Mesendoderm (in vitro differentiated cells): ENCODE measurements at regions not wholly inside any gene's neighbourhood (a gene's known extent, or its start where the extent isn't known, plus 50 kb on each side); places are given as distances from the start of the nearest gene placed in this dataset.

ENCODE experiments used
- DNase-seq: peaks from one replicate; pipeline ENCODE4 v3.0.0; 2013
- H2AK5ac ChIP-seq: 2 replicates; pipeline ENCODE4 v1.6.1; 2013; ENCODE audit warnings: low read length, inconsistent platforms
- H2BK120ac ChIP-seq: 2 replicates; pipeline ENCODE4 v1.6.1; 2013; ENCODE audit warnings: low read depth, mild to moderate bottlenecking, low read length, moderate library complexity, mixed read lengths
- H2BK15ac ChIP-seq: replicated peaks from 2 replicates; pipeline ENCODE4 v1.6.1; 2013; ENCODE audit warnings: low read depth, mild to moderate bottlenecking, moderate library complexity
- H2BK5ac ChIP-seq: 2 replicates; pipeline ENCODE4 v1.6.1; 2013; ENCODE audit warnings: low read length, inconsistent platforms
- H3K18ac ChIP-seq: 2 replicates; pipeline ENCODE4 v1.6.1; 2013; ENCODE audit warnings: mild to moderate bottlenecking, low read length, mixed read lengths
- H3K23ac ChIP-seq: one replicate; pipeline ENCODE4 v1.6.1; 2013; ENCODE audit warnings: low read length
- H3K27ac ChIP-seq: 2 replicates; pipeline ENCODE4 v1.5.1; 2013; ENCODE audit warnings: low read depth, mild to moderate bottlenecking, inconsistent platforms, low read length, moderate library complexity
- H3K27me3 ChIP-seq: 2 replicates; pipeline ENCODE4 v1.6.1; 2013; ENCODE audit warnings: low read length, control low read depth, mild to moderate bottlenecking, inconsistent platforms; ENCODE audit not compliant: insufficient read depth, poor library complexity
- H3K36me3 ChIP-seq: 2 replicates; pipeline ENCODE4 v1.6.1; 2013; ENCODE audit warnings: low read length, inconsistent platforms; ENCODE audit not compliant: control insufficient read depth, insufficient read depth
- H3K4ac ChIP-seq: one replicate; pipeline ENCODE4 v1.6.1; 2013; ENCODE audit warnings: low read depth, mild to moderate bottlenecking, low read length, moderate library complexity
- H3K4me1 ChIP-seq: 2 replicates; pipeline ENCODE4 v1.6.1; 2013; ENCODE audit warnings: low read depth, low read length, inconsistent platforms; ENCODE audit not compliant: control insufficient read depth
- H3K4me2 ChIP-seq: 2 replicates; pipeline ENCODE4 v1.6.1; 2013; ENCODE audit warnings: low read length
- H3K4me3 ChIP-seq: 2 replicates; pipeline ENCODE4 v1.5.1; 2013; ENCODE audit warnings: mild to moderate bottlenecking, low read length
- H3K56ac ChIP-seq: one replicate; pipeline ENCODE4 v1.6.1; 2013; ENCODE audit warnings: low read length
- H3K79me1 ChIP-seq: 2 replicates; pipeline ENCODE4 v1.6.1; 2013; ENCODE audit warnings: low read length, inconsistent platforms
- H3K79me2 ChIP-seq: 2 replicates; pipeline ENCODE4 v1.6.1; 2013; ENCODE audit warnings: mild to moderate bottlenecking, low read length; ENCODE audit not compliant: control insufficient read depth, insufficient read depth
- H3K9ac ChIP-seq: 2 replicates; pipeline ENCODE4 v1.6.1; 2013; ENCODE audit warnings: low read length, inconsistent platforms
- H4K5ac ChIP-seq: one replicate; pipeline ENCODE4 v1.6.1; 2013; ENCODE audit warnings: low read length
- H4K8ac ChIP-seq: one replicate; pipeline ENCODE4 v1.6.1; 2013; ENCODE audit warnings: low read depth, mild to moderate bottlenecking, control low read depth, low read length, moderate library complexity
- WGBS: extraction: QIAGEN DNeasy Blood & Tissue Kit; methylation state at CpG from one replicate; pipeline ENCODE4 v1.1.7; 2013; ENCODE audit warnings: low lambda C conversion rate, missing lambda C conversion rate; ENCODE audit not compliant: insufficient coverage; ENCODE audit errors: extremely low coverage; 5-methylcytosine and 5-hydroxymethylcytosine counted together

DNA sequence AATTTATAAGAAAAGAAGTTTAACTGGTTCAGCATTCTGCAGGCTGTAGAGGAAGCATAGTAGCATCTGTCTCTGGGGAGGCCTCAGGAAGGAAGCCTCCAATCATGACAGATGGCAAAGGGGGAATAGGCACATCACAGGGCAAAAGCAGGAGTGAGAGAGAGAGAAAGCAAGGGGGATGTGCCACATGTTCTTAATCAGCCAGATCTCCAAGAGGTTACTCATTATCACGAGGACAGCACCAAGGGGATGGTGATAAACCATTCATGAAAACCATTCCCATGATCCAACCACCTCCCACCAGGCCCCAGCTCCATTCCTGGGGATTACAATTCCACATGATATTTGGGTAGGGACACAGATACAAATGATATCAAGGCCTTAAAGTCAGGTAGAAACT is 217.5 kb upstream of the TCF21 start:
- peak; percentile 23 for DNase-seq
- H3K27ac ChIP-seq: no peak overlapping the region
- WGBS: no CpG with 5 or more reads among the region's 1 CpG

DNA sequence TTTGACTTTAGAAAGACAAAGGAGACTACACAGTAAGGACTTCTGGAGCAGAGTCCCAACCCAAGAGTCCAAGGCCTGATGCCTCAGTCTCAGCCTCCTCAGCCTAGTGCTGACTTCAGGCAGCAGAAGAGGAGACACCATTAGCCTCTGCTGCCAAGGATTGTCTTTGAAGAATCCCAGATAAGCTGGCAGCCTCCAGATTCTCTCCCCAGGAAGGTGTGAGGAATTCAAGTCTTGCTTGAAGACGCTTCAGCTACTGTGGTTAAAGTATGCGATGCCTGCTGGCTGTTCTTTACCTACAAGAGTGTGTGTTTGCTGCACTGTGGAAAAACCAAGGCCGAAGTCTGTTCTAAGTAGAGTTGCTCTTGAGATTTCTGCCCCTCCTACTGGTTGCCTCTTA is 215.9 kb upstream of the TCF21 start:
- Histone ChIP-seq H2AK5ac (no peak overlapping the region), H4K8ac (no peak overlapping the region), H3K4me1 (no peaks in the 10 kb centered on the region), H3K56ac (no peak overlapping the region), H3K36me3 (no peaks in the 10 kb centered on the region), H3K27me3 (no peaks in the 10 kb centered on the region), H3K9ac (no peak overlapping the region), H2BK15ac (no peak overlapping the region), H3K79me1 (no peaks in the 10 kb centered on the region), H3K27ac (no peak overlapping the region), H3K4ac (no peak overlapping the region), H2BK120ac (no peak overlapping the region), H4K5ac (no peak overlapping the region), H3K4me2 (no peak overlapping the region), H3K23ac (no peak overlapping the region), H3K79me2 (no peaks in the 10 kb centered on the region), H3K18ac (no peak overlapping the region), H3K4me3 (no peak overlapping the region), H2BK5ac (no peak overlapping the region)
- no CpG with 5 or more reads among the region's 3 CpGs for WGBS
- DNase-seq: peak; percentile 85

More for the DNA sequence above, 217.5 kb upstream of the TCF21 start:
- H4K5ac ChIP-seq: no peak overlapping the region
- no peaks in the 10 kb centered on the region for H3K36me3 ChIP-seq
- no peaks in the 10 kb centered on the region for H3K79me1 ChIP-seq
- H2BK15ac ChIP-seq: no peak overlapping the region
- no peaks in the 10 kb centered on the region for H3K79me2 ChIP-seq
- H3K18ac ChIP-seq: no peak overlapping the region
- H2BK5ac ChIP-seq: no peak overlapping the region
- no peak overlapping the region for H4K8ac ChIP-seq
- H3K56ac ChIP-seq: no peak overlapping the region
- H3K4me1 ChIP-seq: no peaks in the 10 kb centered on the region
- H2BK120ac ChIP-seq: no peak overlapping the region
- H3K27me3 ChIP-seq: no peaks in the 10 kb centered on the region
- no peak overlapping the region for H3K4ac ChIP-seq
- no peak overlapping the region for H3K4me2 ChIP-seq
- H3K9ac ChIP-seq: no peak overlapping the region
- no peak overlapping the region for H3K23ac ChIP-seq
- H2AK5ac ChIP-seq: no peak overlapping the region
- no peak overlapping the region for H3K4me3 ChIP-seq

DNA sequence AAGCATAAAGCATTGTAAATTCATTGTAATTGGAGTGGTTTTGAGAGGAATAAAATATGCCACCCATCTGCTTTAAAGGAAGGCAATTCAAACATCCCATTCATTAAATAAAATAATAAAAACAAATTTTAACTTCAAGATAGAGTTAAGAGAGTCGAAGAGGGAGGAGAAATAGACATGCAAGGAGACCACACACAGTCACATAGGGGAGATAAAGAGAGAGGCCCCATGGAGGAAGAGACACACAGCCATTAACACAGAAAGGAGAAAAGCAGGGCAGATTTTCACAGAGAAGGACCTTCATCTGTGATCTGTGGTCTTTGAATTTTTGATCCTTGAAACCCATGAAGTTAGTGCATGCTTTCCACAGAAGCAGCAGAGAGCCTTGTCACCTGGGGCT is 214.3 kb upstream of the TCF21 start:
- no peak overlapping the region for H2BK15ac ChIP-seq
- H3K4ac ChIP-seq: no peak overlapping the region
- H4K8ac ChIP-seq: no peak overlapping the region
- H3K79me1 ChIP-seq: no peaks in the 10 kb centered on the region
- H2BK120ac ChIP-seq: no peak overlapping the region
- no peak overlapping the region for H3K23ac ChIP-seq
- H3K27me3 ChIP-seq: no peaks in the 10 kb centered on the region
- no peak overlapping the region for H3K56ac ChIP-seq
- H2BK5ac ChIP-seq: no peak overlapping the region
- no peak overlapping the region for H3K4me2 ChIP-seq
- H3K4me1 ChIP-seq: no peaks in the 10 kb centered on the region
- H4K5ac ChIP-seq: no peak overlapping the region
- H3K4me3 ChIP-seq: no peak overlapping the region
- H3K79me2 ChIP-seq: no peaks in the 10 kb centered on the region
- no CpG with 5 or more reads among the region's 1 CpG for WGBS
- no peak overlapping the region for H3K9ac ChIP-seq
- no peak overlapping the region for H3K18ac ChIP-seq
- no peak overlapping the region for H2AK5ac ChIP-seq
- H3K36me3 ChIP-seq: no peaks in the 10 kb centered on the region
- DNase-seq: no peak
- no peak overlapping the region for H3K27ac ChIP-seq

DNA sequence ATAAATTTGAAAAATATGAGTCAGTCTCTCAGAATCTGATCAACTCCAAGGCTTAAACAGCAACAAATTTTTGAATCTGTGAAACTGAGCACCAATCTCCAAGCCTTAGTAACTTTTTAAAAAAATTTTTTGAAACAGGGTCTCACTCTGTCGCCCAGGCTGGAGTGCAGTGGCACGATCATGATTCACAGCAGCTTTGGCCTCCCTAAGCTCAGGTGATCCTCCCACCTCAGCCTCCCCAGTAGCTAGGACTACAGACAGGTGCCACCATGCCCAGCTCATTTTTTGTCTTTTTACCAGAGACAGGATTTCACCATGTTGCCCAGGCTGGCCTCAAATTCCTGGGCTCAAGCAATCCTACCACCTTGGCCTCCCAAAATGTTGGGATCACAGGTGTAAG is 207.9 kb upstream of the TCF21 start:
- Histone ChIP-seq H3K18ac (no peak overlapping the region), H3K27me3 (no peaks in the 10 kb centered on the region), H3K4me3 (no peak overlapping the region), H3K56ac (no peak overlapping the region), H4K5ac (no peak overlapping the region), H2BK5ac (no peak overlapping the region), H3K79me1 (no peaks in the 10 kb centered on the region), H3K4me1 (no peaks in the 10 kb centered on the region), H3K36me3 (no peaks in the 10 kb centered on the region), H3K27ac (no peak overlapping the region), H3K4ac (no peak overlapping the region), H2AK5ac (no peak overlapping the region), H3K9ac (no peak overlapping the region), H4K8ac (no peak overlapping the region), H2BK15ac (no peak overlapping the region), H3K4me2 (no peak overlapping the region), H2BK120ac (no peak overlapping the region), H3K79me2 (no peaks in the 10 kb centered on the region), H3K23ac (no peak overlapping the region)
- DNase-seq: no peak
- no CpG with 5 or more reads among the region's 2 CpGs for WGBS

DNA sequence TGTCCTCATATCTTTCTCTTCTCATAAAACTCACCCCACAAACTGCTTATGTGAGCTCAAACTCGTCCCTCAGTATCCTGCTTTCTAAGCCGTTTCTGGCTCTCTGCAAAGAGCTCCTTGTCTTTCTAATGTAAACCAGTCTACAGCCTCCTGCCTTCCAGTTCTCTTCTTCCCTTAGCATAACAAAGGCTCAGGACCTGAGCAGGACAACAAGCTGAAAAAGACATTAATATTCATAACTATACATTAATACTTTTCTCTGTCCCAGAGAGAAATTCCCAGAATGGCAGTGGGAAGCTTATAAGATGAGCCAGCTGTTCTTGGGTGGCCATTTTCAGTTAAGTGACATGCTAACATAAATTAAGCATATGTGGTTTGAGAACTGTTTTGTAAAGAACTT is 207.0 kb upstream of the TCF21 start:
- H3K4me2 ChIP-seq: no peak overlapping the region
- H2BK120ac ChIP-seq: no peak overlapping the region
- no peak overlapping the region for H4K5ac ChIP-seq
- H3K27ac ChIP-seq: no peak overlapping the region
- H3K23ac ChIP-seq: no peak overlapping the region
- H2BK15ac ChIP-seq: no peak overlapping the region
- WGBS: no CpG with 5 or more reads among the region's 2 CpGs
- no peak overlapping the region for H3K56ac ChIP-seq
- no peaks in the 10 kb centered on the region for H3K79me2 ChIP-seq
- no peak for DNase-seq
- H3K18ac ChIP-seq: no peak overlapping the region
- H3K79me1 ChIP-seq: no peaks in the 10 kb centered on the region
- H3K27me3 ChIP-seq: no peaks in the 10 kb centered on the region
- no peak overlapping the region for H3K9ac ChIP-seq
- H4K8ac ChIP-seq: no peak overlapping the region
- no peak overlapping the region for H2BK5ac ChIP-seq
- H3K4ac ChIP-seq: no peak overlapping the region
- no peak overlapping the region for H3K4me3 ChIP-seq
- H3K36me3 ChIP-seq: no peaks in the 10 kb centered on the region
- no peak overlapping the region for H2AK5ac ChIP-seq
- H3K4me1 ChIP-seq: no peaks in the 10 kb centered on the region

GRCh38 chr6:133682506-133683307 is 206.2 kb upstream of the TCF21 start:
- H3K9ac ChIP-seq: no peak overlapping the region
- H3K4me1 ChIP-seq: no peaks in the 10 kb centered on the region
- H3K56ac ChIP-seq: no peak overlapping the region
- H3K4me2 ChIP-seq: no peak overlapping the region
- H4K8ac ChIP-seq: no peak overlapping the region
- H3K36me3 ChIP-seq: no peaks in the 10 kb centered on the region
- no CpG with 5 or more reads among the region's 5 CpGs for WGBS
- no peak overlapping the region for H2BK5ac ChIP-seq
- H3K18ac ChIP-seq: no peak overlapping the region
- no peaks in the 10 kb centered on the region for H3K79me1 ChIP-seq
- no peak overlapping the region for H3K4me3 ChIP-seq
- no peaks in the 10 kb centered on the region for H3K27me3 ChIP-seq
- no peak overlapping the region for H4K5ac ChIP-seq
- H2BK120ac ChIP-seq: no peak overlapping the region
- no peak overlapping the region for H3K4ac ChIP-seq
- no peak overlapping the region for H3K23ac ChIP-seq
- no peak for DNase-seq
- no peaks in the 10 kb centered on the region for H3K79me2 ChIP-seq
- H2BK15ac ChIP-seq: no peak overlapping the region
- no peak overlapping the region for H2AK5ac ChIP-seq
- no peak overlapping the region for H3K27ac ChIP-seq
